HepG2 (cell line): ENCODE measurements at regions not wholly inside any gene's neighbourhood (a gene's known extent, or its start where the extent isn't known, plus 50 kb on each side); places are given as distances from the start of the nearest gene placed in this dataset.

Source experiments
- ARNTL ChIP-seq: sonication (generic); formaldehyde crosslinking; IDR thresholded peaks from 2 replicates; pipeline ENCODE4 v1.4.0; 2020; ENCODE audit warnings: mild to moderate bottlenecking, missing genetic modification reagents
- ETV6 ChIP-seq: sonication (generic); formaldehyde crosslinking; conservative IDR thresholded peaks from 2 replicates; pipeline ENCODE4 v1.4.0; 2020; ENCODE audit warnings: missing genetic modification reagents
- HMG20B ChIP-seq: conservative IDR thresholded peaks from 2 replicates; pipeline ENCODE4 v1.6.1; 2016; ENCODE audit warnings: missing genetic modification reagents, missing compliant biosample characterization
- IRX3 ChIP-seq: sonication (generic); formaldehyde crosslinking; IDR thresholded peaks from 2 replicates; pipeline ENCODE4 v1.8.1; 2023; ENCODE audit warnings: mild to moderate bottlenecking, low read depth, missing genetic modification reagents, borderline replicate concordance
- KAT8 ChIP-seq: IDR thresholded peaks from 2 replicates; pipeline ENCODE4 v1.6.1; 2016; ENCODE audit warnings: missing genetic modification reagents, missing compliant biosample characterization
- KLF11 ChIP-seq: IDR thresholded peaks from 2 replicates; pipeline ENCODE4 v1.6.1; 2016; ENCODE audit warnings: missing compliant biosample characterization
- PHB2 ChIP-seq: fragments of 450-650 bp; IDR thresholded peaks from 2 replicates; pipeline ENCODE4 v1.6.1; 2018; ENCODE audit not compliant: partially characterized antibody
- POGZ ChIP-seq: sonication (generic); formaldehyde crosslinking; IDR thresholded peaks from 2 replicates; pipeline ENCODE4 v1.4.0; 2020; ENCODE audit warnings: mild to moderate bottlenecking, missing genetic modification reagents
- RFX3 ChIP-seq: IDR thresholded peaks from 2 replicates; pipeline ENCODE4 v1.6.1; 2016; ENCODE audit warnings: missing biosample characterization, missing genetic modification reagents
- SIN3A ChIP-seq: IDR thresholded peaks from 2 replicates; pipeline ENCODE4 v1.6.1; 2011; ENCODE audit warnings: low read depth, mild to moderate bottlenecking, control low read depth, low read length, borderline replicate concordance
- SMAD9 ChIP-seq: sonication (generic); formaldehyde crosslinking; IDR thresholded peaks from 2 replicates; pipeline ENCODE4 v1.5.1; 2020; ENCODE audit warnings: mild to moderate bottlenecking, missing genetic modification reagents
- SOX6 ChIP-seq, 2 experiments: fragments of 450-650 bp in 1 of 2; sonication (generic) in 1 of 2; formaldehyde crosslinking in 1 of 2; IDR thresholded peaks; 2 replicates each; pipeline versions ENCODE4 v1.4.0 to v1.6.1; 2017 to 2020; ENCODE audit warnings: antibody characterized with exemption in 1 of 2, mild to moderate bottlenecking in 1 of 2, missing genetic modification reagents in 1 of 2
- YEATS2 ChIP-seq: sonication (generic); formaldehyde crosslinking; IDR thresholded peaks from 2 replicates; pipeline ENCODE4 v1.4.0; 2020; ENCODE audit warnings: missing genetic modification reagents, borderline replicate concordance
- ZBTB21 ChIP-seq: sonication (generic); formaldehyde crosslinking; IDR thresholded peaks from 2 replicates; pipeline ENCODE4 v1.4.0; 2020; ENCODE audit warnings: missing genetic modification reagents
- ZNF136 ChIP-seq: sonication (generic); formaldehyde crosslinking; IDR thresholded peaks from 2 replicates; pipeline ENCODE4 v1.8.1; 2022; ENCODE audit warnings: low read depth, mild to moderate bottlenecking, moderate library complexity, missing genetic modification reagents
- ZNF17 ChIP-seq: sonication (generic); formaldehyde crosslinking; IDR thresholded peaks from 2 replicates; pipeline ENCODE4 v1.5.0; 2020; ENCODE audit warnings: mild to moderate bottlenecking, missing genetic modification reagents
- ZNF296 ChIP-seq: sonication (generic); formaldehyde crosslinking; conservative IDR thresholded peaks from 2 replicates; pipeline ENCODE4 v1.5.0; 2020; ENCODE audit warnings: mild to moderate bottlenecking, missing genetic modification reagents
- ZNF563 ChIP-seq: sonication (generic); formaldehyde crosslinking; IDR thresholded peaks from 2 replicates; pipeline ENCODE4 v1.8.0; 2022; ENCODE audit warnings: mild to moderate bottlenecking, moderate library complexity, missing genetic modification reagents
- ZZZ3 ChIP-seq: sonication (generic); formaldehyde crosslinking; IDR thresholded peaks from 2 replicates; pipeline ENCODE4 v1.4.0; 2020; ENCODE audit warnings: missing genetic modification reagents, mild to moderate bottlenecking, borderline replicate concordance
- TF ChIP-seq, protein P1 (sequence below): sonication (generic); formaldehyde crosslinking; conservative IDR thresholded peaks from 2 replicates; pipeline ENCODE4 v1.4.0; 2020; ENCODE audit warnings: missing genetic modification reagents
- TF ChIP-seq, protein P2 (sequence below): IDR thresholded peaks from 2 replicates; pipeline ENCODE4 v1.6.1; 2016; ENCODE audit warnings: missing compliant biosample characterization, missing genetic modification reagents, borderline replicate concordance
- TF ChIP-seq, protein P3 (sequence below): sonication (generic); formaldehyde crosslinking; IDR thresholded peaks from 2 replicates; pipeline ENCODE4 v1.4.0; 2020; ENCODE audit warnings: missing genetic modification reagents, mild to moderate bottlenecking, borderline replicate concordance
- TF ChIP-seq, protein P4 (sequence below): sonication (generic); formaldehyde crosslinking; IDR thresholded peaks from 2 replicates; pipeline ENCODE4 v1.5.0; 2020; ENCODE audit warnings: mild to moderate bottlenecking, missing genetic modification reagents

DNA sequence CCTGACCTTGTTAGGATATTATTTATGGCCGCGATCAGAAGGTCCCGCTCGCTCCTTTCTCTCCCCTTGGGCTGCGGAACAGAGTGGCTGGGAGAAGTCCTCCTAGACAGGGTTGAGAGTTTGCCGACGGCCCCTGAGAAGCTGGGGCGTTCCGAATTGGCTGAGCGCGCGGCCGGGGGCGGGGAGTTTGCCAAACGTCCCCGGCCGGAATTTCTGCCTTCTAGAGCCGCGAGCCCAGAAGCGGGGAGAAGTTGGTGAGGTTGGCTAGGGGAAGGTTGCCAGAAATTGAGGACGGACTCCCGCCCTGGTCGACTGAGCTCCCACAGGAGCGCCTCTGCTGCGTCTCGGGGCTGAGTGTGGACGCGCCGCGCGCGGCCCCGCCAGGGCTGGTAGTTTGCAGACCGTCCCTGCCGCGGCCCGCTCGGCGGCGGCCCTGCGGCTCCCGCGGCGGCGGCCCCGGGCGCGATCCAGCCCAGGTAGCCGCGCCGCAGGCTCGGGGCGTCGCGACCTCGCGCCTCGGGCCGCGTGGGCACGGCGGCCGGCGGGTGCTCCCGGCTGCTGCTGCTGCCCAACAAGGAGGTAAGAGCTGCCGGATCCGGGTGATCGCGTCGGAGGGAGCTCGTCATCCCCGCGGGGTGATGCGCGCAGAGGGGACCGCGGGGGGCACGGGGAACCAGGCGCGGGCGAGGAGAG, 134.0 kb upstream of the MGAT5 start (continued):
- TF ChIP-seq ZNF296 (CRISPR knock-in tag) (no peak), ZZZ3 (no peak), KAT8 (peak; percentile 78), ZBTB21 (no peak), YEATS2 (CRISPR knock-in tag) (0 out of 2 replicates have a peak, but pooled peaks have one; percentile 49), POGZ (CRISPR knock-in tag) (peak; percentile 89), HMG20B (0 out of 2 replicates have a peak, but pooled peaks have one; percentile 37), ZNF563 (no peak), SOX6 (IDR thresholded peaks at IDR 0.05) (no peak), SOX6 (CRISPR knock-in tag; IDR thresholded peaks at IDR 0.05) (peak; percentile 53), ETV6 (CRISPR knock-in tag) (no peak; the same call in 1 of the 2 replicates), SIN3A (no peak), ZNF136 (no peak), RFX3 (CRISPR knock-in tag) (no peak), ZNF17 (no peak), IRX3 (0 out of 2 replicates have a peak, but pooled peaks have one; percentile 24), PHB2 (no peak), ARNTL (CRISPR knock-in tag) (0 out of 2 replicates have a peak, but pooled peaks have one; percentile 66), SMAD9 (CRISPR knock-in tag) (no peak), KLF11 (CRISPR knock-in tag) (peak; percentile 53; the same call in 1 of the 2 replicates)
- TF ChIP-seq, protein P1, sequence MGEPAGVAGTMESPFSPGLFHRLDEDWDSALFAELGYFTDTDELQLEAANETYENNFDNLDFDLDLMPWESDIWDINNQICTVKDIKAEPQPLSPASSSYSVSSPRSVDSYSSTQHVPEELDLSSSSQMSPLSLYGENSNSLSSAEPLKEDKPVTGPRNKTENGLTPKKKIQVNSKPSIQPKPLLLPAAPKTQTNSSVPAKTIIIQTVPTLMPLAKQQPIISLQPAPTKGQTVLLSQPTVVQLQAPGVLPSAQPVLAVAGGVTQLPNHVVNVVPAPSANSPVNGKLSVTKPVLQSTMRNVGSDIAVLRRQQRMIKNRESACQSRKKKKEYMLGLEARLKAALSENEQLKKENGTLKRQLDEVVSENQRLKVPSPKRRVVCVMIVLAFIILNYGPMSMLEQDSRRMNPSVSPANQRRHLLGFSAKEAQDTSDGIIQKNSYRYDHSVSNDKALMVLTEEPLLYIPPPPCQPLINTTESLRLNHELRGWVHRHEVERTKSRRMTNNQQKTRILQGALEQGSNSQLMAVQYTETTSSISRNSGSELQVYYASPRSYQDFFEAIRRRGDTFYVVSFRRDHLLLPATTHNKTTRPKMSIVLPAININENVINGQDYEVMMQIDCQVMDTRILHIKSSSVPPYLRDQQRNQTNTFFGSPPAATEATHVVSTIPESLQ, result peak; percentile 85; the same call in 1 of the 2 replicates
- TF ChIP-seq, protein P2, sequence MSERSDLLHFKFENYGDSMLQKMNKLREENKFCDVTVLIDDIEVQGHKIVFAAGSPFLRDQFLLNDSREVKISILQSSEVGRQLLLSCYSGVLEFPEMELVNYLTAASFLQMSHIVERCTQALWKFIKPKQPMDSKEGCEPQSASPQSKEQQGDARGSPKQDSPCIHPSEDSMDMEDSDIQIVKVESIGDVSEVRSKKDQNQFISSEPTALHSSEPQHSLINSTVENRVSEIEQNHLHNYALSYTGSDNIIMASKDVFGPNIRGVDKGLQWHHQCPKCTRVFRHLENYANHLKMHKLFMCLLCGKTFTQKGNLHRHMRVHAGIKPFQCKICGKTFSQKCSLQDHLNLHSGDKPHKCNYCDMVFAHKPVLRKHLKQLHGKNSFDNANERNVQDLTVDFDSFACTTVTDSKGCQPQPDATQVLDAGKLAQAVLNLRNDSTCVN, result peak; percentile 88
- TF ChIP-seq, protein P3, sequence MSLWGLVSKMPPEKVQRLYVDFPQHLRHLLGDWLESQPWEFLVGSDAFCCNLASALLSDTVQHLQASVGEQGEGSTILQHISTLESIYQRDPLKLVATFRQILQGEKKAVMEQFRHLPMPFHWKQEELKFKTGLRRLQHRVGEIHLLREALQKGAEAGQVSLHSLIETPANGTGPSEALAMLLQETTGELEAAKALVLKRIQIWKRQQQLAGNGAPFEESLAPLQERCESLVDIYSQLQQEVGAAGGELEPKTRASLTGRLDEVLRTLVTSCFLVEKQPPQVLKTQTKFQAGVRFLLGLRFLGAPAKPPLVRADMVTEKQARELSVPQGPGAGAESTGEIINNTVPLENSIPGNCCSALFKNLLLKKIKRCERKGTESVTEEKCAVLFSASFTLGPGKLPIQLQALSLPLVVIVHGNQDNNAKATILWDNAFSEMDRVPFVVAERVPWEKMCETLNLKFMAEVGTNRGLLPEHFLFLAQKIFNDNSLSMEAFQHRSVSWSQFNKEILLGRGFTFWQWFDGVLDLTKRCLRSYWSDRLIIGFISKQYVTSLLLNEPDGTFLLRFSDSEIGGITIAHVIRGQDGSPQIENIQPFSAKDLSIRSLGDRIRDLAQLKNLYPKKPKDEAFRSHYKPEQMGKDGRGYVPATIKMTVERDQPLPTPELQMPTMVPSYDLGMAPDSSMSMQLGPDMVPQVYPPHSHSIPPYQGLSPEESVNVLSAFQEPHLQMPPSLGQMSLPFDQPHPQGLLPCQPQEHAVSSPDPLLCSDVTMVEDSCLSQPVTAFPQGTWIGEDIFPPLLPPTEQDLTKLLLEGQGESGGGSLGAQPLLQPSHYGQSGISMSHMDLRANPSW, result no peak
- TF ChIP-seq, protein P4, sequence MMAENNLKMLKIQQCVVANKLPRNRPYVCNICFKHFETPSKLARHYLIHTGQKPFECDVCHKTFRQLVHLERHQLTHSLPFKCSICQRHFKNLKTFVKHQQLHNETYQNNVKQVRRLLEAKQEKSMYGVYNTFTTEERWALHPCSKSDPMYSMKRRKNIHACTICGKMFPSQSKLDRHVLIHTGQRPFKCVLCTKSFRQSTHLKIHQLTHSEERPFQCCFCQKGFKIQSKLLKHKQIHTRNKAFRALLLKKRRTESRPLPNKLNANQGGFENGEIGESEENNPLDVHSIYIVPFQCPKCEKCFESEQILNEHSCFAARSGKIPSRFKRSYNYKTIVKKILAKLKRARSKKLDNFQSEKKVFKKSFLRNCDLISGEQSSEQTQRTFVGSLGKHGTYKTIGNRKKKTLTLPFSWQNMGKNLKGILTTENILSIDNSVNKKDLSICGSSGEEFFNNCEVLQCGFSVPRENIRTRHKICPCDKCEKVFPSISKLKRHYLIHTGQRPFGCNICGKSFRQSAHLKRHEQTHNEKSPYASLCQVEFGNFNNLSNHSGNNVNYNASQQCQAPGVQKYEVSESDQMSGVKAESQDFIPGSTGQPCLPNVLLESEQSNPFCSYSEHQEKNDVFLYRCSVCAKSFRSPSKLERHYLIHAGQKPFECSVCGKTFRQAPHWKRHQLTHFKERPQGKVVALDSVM (CRISPR knock-in tag), result no peak
